ENCODE measurements at regions not wholly inside any gene's neighbourhood (a gene's known extent, or its start where the extent isn't known, plus 50 kb on each side); places are given as distances from the start of the nearest gene placed in this dataset.

- H3K4me3 ChIP-seq (ENCODE audit: low read depth, low read length): no peak overlapping the region
- TF ChIP-seq CTCF (IDR thresholded peaks at IDR 0.05; ENCODE audit: low read depth, low read length, missing control alignments): no peak
- no peak for DNase-seq (ENCODE audit: low read depth)
- in situ Hi-C loops (cut with HindIII; ENCODE audit: low sequenced_read_pairs): no loop called here
These were observed 727.2 kb upstream of the MARCKS start for GRCh38 chr6:113129991-113130390.

- in situ Hi-C loops (cut with HindIII; ENCODE audit: low sequenced_read_pairs): loop anchor here (5.0 kb wide), 1 partner anchor 105 kb away; no protein-coding TSS in a partner anchor
- peak; percentile 33 for DNase-seq (ENCODE audit: low read depth)
These were observed 719.7 kb upstream of the MARCKS start for GRCh38 chr6:113137426-113137825.

GRCh38 chr6:113140721-113141120 is 716.4 kb upstream of the MARCKS start:
- in situ Hi-C loops (cut with HindIII; ENCODE audit: low sequenced_read_pairs): no loop called here
- no peak overlapping the region for H3K4me3 ChIP-seq (ENCODE audit: low read depth, low read length)
- no peak for DNase-seq (ENCODE audit: low read depth)
- TF ChIP-seq CTCF (IDR thresholded peaks at IDR 0.05; ENCODE audit: low read depth, low read length, missing control alignments): no peak

More at GRCh38 chr6:113137426-113137825, 719.7 kb upstream of the MARCKS start:
- TF ChIP-seq CTCF (IDR thresholded peaks at IDR 0.05; ENCODE audit: low read depth, low read length, missing control alignments): no peak
- no peak overlapping the region for H3K4me3 ChIP-seq (ENCODE audit: low read depth, low read length)

GRCh38 chr6:113141901-113142300 is 715.2 kb upstream of the MARCKS start:
- in situ Hi-C loops (cut with HindIII; ENCODE audit: low sequenced_read_pairs): no loop called here
- no peak for TF ChIP-seq CTCF (IDR thresholded peaks at IDR 0.05; ENCODE audit: low read depth, low read length, missing control alignments)
- H3K4me3 ChIP-seq (ENCODE audit: low read depth, low read length): no peak overlapping the region
- no peak for DNase-seq (ENCODE audit: low read depth)

- no peak overlapping the region for H3K4me3 ChIP-seq (ENCODE audit: low read depth, low read length)
- TF ChIP-seq CTCF (IDR thresholded peaks at IDR 0.05; ENCODE audit: low read depth, low read length, missing control alignments): no peak
- no peak for DNase-seq (ENCODE audit: low read depth)
- in situ Hi-C loops (cut with HindIII; ENCODE audit: low sequenced_read_pairs): no loop called here
These were observed 714.4 kb upstream of the MARCKS start for GRCh38 chr6:113142671-113143174.

GRCh38 chr6:113143206-113143605 is 713.9 kb upstream of the MARCKS start:
- DNase-seq (ENCODE audit: low read depth): no peak
- in situ Hi-C loops (cut with HindIII; ENCODE audit: low sequenced_read_pairs): no loop called here

More at GRCh38 chr6:113143206-113143605, 713.9 kb upstream of the MARCKS start:
- TF ChIP-seq CTCF (IDR thresholded peaks at IDR 0.05; ENCODE audit: low read depth, low read length, missing control alignments): no peak
- H3K4me3 ChIP-seq (ENCODE audit: low read depth, low read length): no peak overlapping the region

All from astrocyte of the cerebellum (primary cell).